ENCODE measurements at regions not wholly inside any gene's neighbourhood (a gene's known extent, or its start where the extent isn't known, plus 50 kb on each side); places are given as distances from the start of the nearest gene placed in this dataset.

DNA sequence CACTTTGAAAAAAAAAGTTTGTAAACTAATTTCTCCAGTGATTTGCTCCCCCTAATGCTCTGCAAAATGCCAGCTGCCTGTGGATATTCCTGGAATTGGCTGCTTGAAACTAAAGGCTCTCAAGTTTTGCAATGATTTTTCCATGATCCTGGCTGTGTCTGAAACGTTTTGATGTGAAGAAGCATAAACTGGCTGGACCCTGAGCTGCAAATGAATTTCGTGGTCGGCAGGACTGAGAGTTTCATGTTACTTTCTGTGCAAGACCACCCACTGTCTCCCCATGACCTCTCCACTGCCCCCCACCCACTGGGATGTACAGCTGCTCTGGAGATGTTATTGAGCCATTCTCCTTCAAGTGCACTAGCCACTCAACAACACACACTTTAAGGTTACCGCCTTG lies 171.3 kb upstream of the SSTR4 start:
- DNase-seq: no peak

- DNase-seq: no peak
Observed at GRCh38 chr20:22866812-22867341, 168.2 kb upstream of the SSTR4 start.

GRCh38 chr20:22878166-22878565 lies 156.9 kb upstream of the SSTR4 start:
- DNase-seq: no peak

DNA sequence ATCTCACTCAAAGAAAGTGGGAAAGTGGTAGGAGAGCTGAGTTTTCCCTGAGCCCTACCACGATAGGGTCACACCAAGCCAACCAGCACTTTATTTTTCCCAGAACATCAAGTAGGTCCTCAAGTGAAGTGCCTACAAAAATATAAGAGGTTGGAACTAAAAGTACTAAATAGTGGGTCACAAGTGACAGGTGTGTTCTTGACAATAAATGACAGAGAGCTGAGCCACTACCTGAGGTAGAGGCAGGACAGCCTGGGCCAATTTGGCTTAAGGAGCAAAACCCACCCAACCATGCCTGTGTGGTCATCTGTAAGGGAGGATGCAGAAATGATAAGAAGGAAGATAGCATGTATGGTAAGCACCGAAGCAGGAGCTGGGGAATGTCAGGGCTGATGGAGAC lies 154.8 kb upstream of the SSTR4 start:
- no peak for DNase-seq

DNA sequence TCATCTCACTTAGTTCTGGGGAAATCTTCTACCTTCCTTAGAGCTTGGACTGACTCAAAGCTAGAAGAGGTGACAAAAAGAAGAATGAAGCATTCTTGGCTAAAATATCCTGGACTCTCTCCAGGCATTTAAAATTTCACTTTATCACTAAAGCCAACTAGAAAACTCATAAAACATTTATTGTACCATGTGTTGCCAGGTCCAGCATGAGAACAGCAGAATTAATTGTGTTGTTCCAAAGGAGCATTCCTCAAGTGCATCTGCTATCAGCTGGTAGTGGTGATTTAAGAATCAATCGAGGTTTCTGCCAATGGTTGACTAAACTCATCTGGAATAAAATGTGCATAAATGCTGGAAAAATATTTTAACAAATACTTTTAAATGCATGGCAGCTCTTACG lies 147.3 kb upstream of the SSTR4 start:
- DNase-seq: no peak

- no peak for DNase-seq
Observed at GRCh38 chr20:22890594-22891300, 144.4 kb upstream of the SSTR4 start.

DNA sequence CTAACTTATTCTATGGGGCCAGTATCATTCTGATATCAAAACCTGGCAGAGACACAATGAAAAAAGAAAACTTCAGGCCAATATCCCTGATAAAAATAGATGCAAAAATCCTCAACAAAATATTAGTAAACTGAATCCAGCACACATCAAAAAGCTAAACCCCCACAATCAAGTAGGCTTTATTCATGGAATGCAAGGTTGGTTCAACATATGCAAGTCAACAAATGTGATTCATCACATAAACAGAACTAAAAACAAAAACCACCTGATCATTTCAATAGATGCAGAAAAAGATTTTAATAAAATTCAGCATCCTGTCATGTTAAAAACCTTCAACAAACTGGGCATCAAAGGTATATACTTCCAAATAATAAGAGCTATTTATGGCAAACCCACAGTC lies 133.9 kb upstream of the SSTR4 start:
- no peak for DNase-seq

DNA sequence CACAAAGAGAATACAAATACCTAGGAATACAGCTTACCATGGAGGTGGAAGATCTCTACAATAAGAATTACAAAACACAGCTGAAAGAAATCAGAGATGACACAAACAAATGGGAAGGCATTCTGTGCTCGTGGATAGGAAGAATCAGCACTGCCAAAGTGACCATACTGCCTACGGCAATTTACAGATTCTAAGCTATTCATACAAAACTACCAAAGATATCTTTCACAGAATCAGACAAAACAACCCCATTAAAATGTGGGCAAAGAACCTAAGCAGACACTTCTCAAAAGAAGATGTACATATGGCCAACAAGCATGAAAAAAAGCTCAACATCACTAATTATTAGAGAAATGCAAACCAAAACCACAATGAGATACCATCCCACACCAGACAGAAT lies 133.2 kb upstream of the SSTR4 start:
- DNase-seq: no peak

DNA sequence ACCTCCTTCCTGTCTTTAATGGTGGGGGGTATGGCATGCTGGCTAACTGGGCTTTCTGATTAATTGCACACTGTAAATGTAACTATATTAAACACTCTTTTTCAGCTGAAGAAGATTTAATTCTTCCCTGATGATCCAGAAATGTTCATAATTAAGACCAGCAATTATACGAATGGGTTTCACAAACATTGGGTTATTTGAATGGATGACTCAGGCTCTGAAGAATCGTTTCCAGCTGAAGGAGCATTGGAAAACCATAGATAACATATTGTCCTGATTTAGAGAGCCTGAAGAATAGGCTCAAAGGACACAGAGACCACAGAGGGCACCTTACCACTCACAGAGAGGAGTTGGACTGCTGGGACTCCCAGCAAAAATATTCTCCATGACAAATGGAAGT lies 130.7 kb upstream of the SSTR4 start:
- no peak for DNase-seq

DNA sequence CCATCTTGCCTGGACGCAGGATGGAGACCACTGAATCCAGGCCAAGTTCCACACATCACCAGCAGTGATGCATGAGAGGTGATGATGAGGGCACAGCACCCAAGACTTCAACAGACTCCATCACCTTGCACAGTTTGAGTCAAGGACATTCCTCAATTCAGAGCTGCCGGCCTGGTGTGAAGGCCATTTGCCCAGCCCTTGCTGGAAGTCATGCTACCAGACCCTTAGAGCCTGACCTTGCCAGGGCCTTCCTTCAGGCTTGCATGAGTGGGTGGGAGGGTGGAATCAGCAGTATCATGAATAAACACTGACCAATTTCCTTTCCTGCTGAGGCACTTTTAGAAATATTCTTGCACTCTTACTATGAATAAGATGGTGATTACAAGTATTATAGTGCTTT lies 130.2 kb upstream of the SSTR4 start:
- no peak for DNase-seq

DNA sequence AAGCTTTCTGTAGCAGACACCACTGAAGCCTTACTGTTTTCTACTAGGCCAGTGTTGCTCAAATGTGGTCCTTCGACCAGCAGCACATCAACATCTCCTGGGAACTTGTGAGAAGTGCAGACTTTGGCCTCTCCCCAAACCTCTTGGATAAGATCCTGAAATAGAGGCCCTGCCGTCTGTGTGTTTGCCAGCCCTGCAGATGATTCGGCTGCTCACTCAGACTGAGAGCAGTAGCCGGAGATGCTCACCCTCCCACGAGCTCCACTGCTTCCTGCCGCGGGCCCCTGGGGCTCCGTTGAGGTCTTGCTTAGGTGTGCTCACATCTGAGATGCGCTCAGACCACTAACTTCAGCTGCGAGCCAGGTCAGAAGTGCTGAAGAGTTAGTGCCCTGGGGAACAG lies 129.5 kb upstream of the SSTR4 start:
- no peak for DNase-seq

- no peak for DNase-seq
Observed at GRCh38 chr20:22908437-22908836, 126.7 kb upstream of the SSTR4 start.

DNA sequence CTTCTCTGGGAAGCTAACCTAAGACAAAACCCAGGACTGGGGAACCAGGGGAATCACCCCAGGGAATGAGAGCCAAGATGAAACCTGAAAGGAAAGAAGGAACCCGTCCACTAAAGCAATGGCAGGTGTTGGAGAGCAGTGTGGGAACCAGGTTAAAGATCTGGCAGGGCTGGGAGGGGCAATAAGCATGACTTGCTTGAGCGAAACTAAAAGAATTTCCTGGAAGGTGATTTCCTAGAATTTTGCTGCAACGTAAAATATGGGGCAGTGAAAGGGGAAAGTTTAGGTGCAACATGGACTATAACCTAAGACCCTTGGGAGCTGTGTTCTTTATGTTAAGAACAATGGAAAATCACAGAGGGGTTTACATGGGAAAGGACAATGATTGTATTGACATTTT lies 126.2 kb upstream of the SSTR4 start:
- DNase-seq: no peak

DNA sequence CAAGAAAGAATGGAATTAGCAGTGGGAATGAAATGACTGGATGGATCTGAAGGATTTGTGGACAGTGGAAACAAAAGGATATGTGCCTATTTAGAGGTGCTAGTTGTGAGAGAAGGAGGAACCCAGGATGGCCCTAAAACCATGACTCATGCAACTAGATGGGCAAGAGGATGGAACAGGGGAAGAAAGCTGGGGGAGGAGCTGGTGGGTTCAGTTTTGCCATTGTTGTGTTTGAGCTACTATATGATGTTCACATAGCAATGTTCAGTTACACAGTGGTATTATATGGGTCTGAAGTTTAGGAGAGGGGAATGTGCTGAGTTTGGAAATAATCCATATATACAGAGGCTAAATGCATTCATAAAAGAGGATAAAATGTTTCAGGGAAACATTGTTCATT lies 125.7 kb upstream of the SSTR4 start:
- no peak for DNase-seq

GRCh38 chr20:22910287-22910852 lies 124.7 kb upstream of the SSTR4 start:
- no peak for DNase-seq

DNA sequence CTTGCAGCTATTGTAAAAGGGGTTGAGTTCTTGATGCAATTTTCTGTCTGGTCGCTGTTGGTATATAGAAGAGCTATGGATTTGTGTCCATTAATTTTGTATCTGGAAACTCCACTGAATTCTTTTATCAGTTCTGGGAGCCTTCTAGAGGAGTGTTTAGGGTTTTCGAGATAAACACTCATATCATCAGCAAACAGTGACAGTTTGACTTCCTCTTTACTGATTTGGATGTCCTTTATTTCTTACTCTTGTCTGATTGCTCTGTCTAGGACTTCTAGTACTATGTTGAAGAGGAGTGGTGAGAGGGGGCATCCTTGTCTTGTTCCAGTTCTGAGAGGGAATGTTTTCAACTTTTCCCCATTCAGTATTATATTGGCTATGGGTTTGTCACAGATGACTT lies 120.8 kb upstream of the SSTR4 start:
- DNase-seq: no peak

DNA sequence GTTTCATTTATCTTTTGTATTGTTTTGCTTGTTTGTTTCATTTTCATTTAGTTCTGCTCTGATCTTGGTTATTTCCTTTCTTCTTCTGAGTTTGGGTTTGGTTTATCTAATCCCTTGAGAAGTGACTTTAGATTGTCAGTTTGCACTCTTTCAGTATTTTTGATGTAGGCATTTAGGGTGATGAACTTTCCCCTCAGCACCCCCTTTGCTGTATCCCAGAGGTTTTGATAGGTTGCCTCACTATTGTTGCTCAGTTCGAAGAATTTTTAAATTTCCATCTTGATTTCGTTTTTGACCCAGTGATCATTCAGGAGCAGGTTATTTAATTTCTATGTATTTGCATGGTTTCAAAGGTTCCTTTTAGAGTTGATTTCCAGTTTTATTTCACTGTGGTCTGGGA lies 119.6 kb upstream of the SSTR4 start:
- DNase-seq: no peak

GRCh38 chr20:22916021-22916842 lies 118.9 kb upstream of the SSTR4 start:
- DNase-seq: no peak

DNA sequence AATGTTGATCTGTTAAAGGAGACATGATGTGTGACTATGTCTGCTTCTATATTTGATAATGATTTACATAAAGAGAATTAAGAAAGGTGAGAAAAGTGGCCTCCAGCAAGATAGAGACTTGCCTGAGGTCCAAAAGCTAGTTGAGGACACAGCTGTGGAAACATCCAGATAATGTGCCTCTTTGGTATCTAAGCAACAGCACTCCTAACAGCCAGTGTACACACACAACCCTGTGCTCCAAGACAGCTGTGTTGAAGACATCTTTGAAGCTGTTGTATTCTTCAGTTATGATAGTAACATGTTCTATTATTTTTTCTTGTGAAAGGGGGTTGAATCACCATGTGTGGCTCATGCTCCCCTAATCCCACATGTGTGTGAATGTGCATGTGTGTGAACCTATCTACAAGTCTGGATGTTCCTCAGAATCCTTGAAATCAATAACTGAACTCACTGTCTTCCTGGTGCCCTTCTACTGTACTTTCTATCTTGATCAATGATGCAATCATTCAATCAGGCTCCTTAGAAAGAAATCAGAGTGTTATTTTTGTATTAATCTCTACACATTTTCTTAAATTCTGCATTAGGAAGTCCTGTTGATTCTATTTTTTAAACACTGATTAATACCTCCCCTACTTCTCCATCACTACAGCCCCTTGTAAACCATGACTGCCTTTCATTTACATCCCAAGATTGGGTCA lies 116.7 kb upstream of the SSTR4 start:
- DNase-seq: no peak

DNA sequence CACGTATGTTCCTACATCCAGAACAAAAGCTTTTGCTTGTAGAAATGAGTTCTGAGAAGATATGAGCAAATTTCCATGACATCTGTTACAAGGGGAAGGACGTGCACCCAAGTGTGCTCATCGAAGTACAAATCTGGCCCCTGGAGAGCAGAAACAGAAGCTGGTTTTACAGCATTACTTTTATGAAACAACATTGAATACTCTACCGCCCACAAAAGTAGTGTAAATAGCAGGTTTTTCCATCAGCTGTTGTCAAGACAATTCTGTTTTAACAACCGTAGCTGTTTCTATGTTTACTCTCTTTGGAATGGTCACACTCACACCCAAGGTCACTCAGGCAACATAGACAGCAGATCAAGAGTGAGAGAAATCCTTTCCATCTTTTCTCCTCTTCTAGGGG lies 114.2 kb upstream of the SSTR4 start:
- DNase-seq: no peak

GRCh38 chr20:22921595-22922421 lies 113.3 kb upstream of the SSTR4 start:
- DNase-seq: peak; percentile 76 to 82

DNA sequence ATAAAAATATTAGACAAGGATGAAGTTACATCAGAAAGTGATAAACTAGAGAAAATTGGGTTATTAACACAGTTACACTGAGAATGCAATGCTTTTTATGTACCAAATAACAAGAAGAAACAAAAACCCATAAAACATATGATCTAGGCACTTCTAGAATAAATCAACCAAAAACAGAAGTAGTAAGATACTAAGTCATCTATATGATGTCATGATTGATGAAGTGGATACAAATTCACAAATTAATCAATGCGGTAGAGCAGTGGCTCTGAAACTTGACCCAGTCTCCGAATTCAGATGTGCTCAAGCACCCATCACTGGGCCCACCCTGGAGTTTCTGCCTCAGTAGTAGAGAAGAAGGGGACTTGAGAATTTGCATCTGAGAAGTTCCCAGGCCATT lies 112.1 kb upstream of the SSTR4 start:
- no peak for DNase-seq
